GM18517 (cell line): ENCODE measurements at regions not wholly inside any gene's neighbourhood (a gene's known extent, or its start where the extent isn't known, plus 50 kb on each side); places are given as distances from the start of the nearest gene placed in this dataset.

Experiments
- ATAC-seq: cut with Tn5 transposase; IDR thresholded peaks from one replicate; pipeline ENCODE4 v1.9.1; 2021; ENCODE audit warnings: mild to moderate bottlenecking, moderate library complexity; ENCODE audit not compliant: unreplicated experiment

GRCh38 chr3:43155464-43156121, 49.7 kb upstream of the POMGNT2 start:
- no peak for ATAC-seq
